Breast epithelium (tissue), 4 donors: ENCODE measurements at regions not wholly inside any gene's neighbourhood (a gene's known extent, or its start where the extent isn't known, plus 50 kb on each side); places are given as distances from the start of the nearest gene placed in this dataset.

Experiments used
- DNase-seq, 2 donors: peaks; one replicate each; pipeline ENCODE4 v3.0.0-alpha.2; 2019; ENCODE audit warnings: low spot score in 2 of 2
- H3K27ac ChIP-seq, 2 donors: fragments of 200-600 bp; sonication (generic) in 1 of 2; one replicate each; pipeline ENCODE4 v1.5.1; 2016 to 2019; ENCODE audit warnings: mild to moderate bottlenecking in 1 of 2
- H3K27me3 ChIP-seq, 2 donors: fragments of 200-600 bp; sonication (generic) in 1 of 2; one replicate each; pipeline versions ENCODE4 v1.5.1 to v1.6.0; 2017 to 2019; ENCODE audit warnings: control low read depth in 1 of 2, mild to moderate bottlenecking in 1 of 2
- H3K36me3 ChIP-seq: fragments of 200-600 bp; one replicate; pipeline ENCODE4 v1.5.1; 2019
- H3K4me1 ChIP-seq, 2 donors: fragments of 200-600 bp; sonication (generic); one replicate each; pipeline ENCODE4 v1.5.1; 2016 to 2019; ENCODE audit warnings: control low read depth in 1 of 2
- H3K4me3 ChIP-seq, 3 donors: fragments of 200-600 bp; sonication (generic); 1 replicate in 2 of 3; 2 replicates in 1 of 3; pipeline ENCODE4 v1.5.1; 2016 to 2019; ENCODE audit warnings: mild to moderate bottlenecking in 3 of 3, moderate library complexity in 2 of 3
- H3K9me3 ChIP-seq, 2 donors: fragments of 200-600 bp; sonication (generic) in 1 of 2; one replicate each; pipeline ENCODE4 v1.5.1; 2016 to 2019; ENCODE audit warnings: control low read depth in 1 of 2
- CTCF ChIP-seq, 3 donors: fragments of 450-650 bp; IDR thresholded peaks; one replicate each; pipeline ENCODE4 v1.5.1; 2016 to 2017; ENCODE audit warnings: antibody characterized with exemption in 3 of 3, mild to moderate bottlenecking in 3 of 3, moderate library complexity in 3 of 3
- POLR2A ChIP-seq: fragments of 450-650 bp; IDR thresholded peaks from one replicate; pipeline ENCODE4 v1.6.1; 2016; ENCODE audit warnings: antibody characterized with exemption, mild to moderate bottlenecking, moderate library complexity
- POLR2AphosphoS5 ChIP-seq, 3 donors: sonication (generic); formaldehyde crosslinking; IDR thresholded peaks; one replicate each; pipeline ENCODE4 v1.6.1; 2017; ENCODE audit warnings: antibody characterized with exemption in 3 of 3
- intact Hi-C: fragments of 100-400 bp; cut with DNase I; formaldehyde crosslinking; loops from one replicate; pipeline ENCODE4 v1.15.1; 2023; ENCODE audit warnings: low total_unique reads

- H3K9me3 ChIP-seq: peaks cover 0 to 21% of the 10 kb centered on the region in 2 donors
- TF ChIP-seq CTCF (IDR thresholded peaks at IDR 0.05) (no peak), POLR2AphosphoS5 (IDR thresholded peaks at IDR 0.05) (no peak), POLR2A (no peak)
- intact Hi-C loops: no loop called here
- H3K4me1 ChIP-seq: no peaks in the 10 kb centered on the region
- H3K36me3 ChIP-seq: no peaks in the 10 kb centered on the region
- no peaks in the 10 kb centered on the region for H3K27me3 ChIP-seq
- no peak for DNase-seq
- no peak overlapping the region for H3K27ac ChIP-seq
- no peak overlapping the region for H3K4me3 ChIP-seq
Observed at GRCh38 chr4:126526335-126526734, 1106.4 kb upstream of the INTU start.

GRCh38 chr4:126529997-126530396 is 1102.8 kb upstream of the INTU start:
- H3K4me3 ChIP-seq: no peak overlapping the region
- H3K27me3 ChIP-seq: no peaks in the 10 kb centered on the region
- no peak for DNase-seq
- no peak overlapping the region for H3K27ac ChIP-seq
- intact Hi-C loops: no loop called here
- peaks cover 0 to 21% of the 10 kb centered on the region in 2 donors for H3K9me3 ChIP-seq
- TF ChIP-seq POLR2AphosphoS5 (IDR thresholded peaks at IDR 0.05) (no peak), POLR2A (no peak)
- no peaks in the 10 kb centered on the region for H3K4me1 ChIP-seq
- no peaks in the 10 kb centered on the region for H3K36me3 ChIP-seq

- Histone ChIP-seq H3K36me3 (no peaks in the 10 kb centered on the region), H3K4me1 (no peaks in the 10 kb centered on the region), H3K27ac (no peak overlapping the region), H3K4me3 (no peak overlapping the region), H3K9me3 (peaks cover 0 to 10% of the 10 kb centered on the region in 2 donors), H3K27me3 (no peaks in the 10 kb centered on the region)
- no peak for TF ChIP-seq POLR2AphosphoS5 (IDR thresholded peaks at IDR 0.05)
- no peak for TF ChIP-seq CTCF (IDR thresholded peaks at IDR 0.05)
- no peak for TF ChIP-seq POLR2A
- DNase-seq: no peak
- intact Hi-C loops: no loop called here
Observed at GRCh38 chr4:126530996-126531585, 1101.7 kb upstream of the INTU start.

- intact Hi-C loops: no loop called here
- no peaks in the 10 kb centered on the region for H3K36me3 ChIP-seq
- TF ChIP-seq CTCF (IDR thresholded peaks at IDR 0.05) (no peak), POLR2AphosphoS5 (IDR thresholded peaks at IDR 0.05) (no peak), POLR2A (no peak)
- no peaks in the 10 kb centered on the region for H3K9me3 ChIP-seq
- no peaks in the 10 kb centered on the region for H3K4me1 ChIP-seq
- H3K27me3 ChIP-seq: no peaks in the 10 kb centered on the region
- no peak overlapping the region for H3K27ac ChIP-seq
- no peak for DNase-seq
- H3K4me3 ChIP-seq: no peak overlapping the region
Observed at GRCh38 chr4:126532527-126532926, 1100.2 kb upstream of the INTU start.

GRCh38 chr4:126533146-126533805 is 1099.5 kb upstream of the INTU start:
- no peak for TF ChIP-seq CTCF (IDR thresholded peaks at IDR 0.05)
- TF ChIP-seq POLR2AphosphoS5 (IDR thresholded peaks at IDR 0.05): no peak
- no peak for TF ChIP-seq POLR2A
- H3K36me3 ChIP-seq: no peaks in the 10 kb centered on the region

More at GRCh38 chr4:126533146-126533805, 1099.5 kb upstream of the INTU start:
- Histone ChIP-seq H3K4me1 (no peaks in the 10 kb centered on the region), H3K4me3 (no peak overlapping the region), H3K9me3 (no peaks in the 10 kb centered on the region), H3K27me3 (no peaks in the 10 kb centered on the region), H3K27ac (no peak overlapping the region)
- intact Hi-C loops: no loop called here
- DNase-seq: no peak
